WTC11 (cell line): ENCODE measurements at regions not wholly inside any gene's neighbourhood (a gene's known extent, or its start where the extent isn't known, plus 50 kb on each side); places are given as distances from the start of the nearest gene placed in this dataset.

Experiments used
- ATAC-seq: fragments of 200-7000 bp; cut with Tn5 transposase; 2 replicates; pipeline ENCODE4 v1.10.0; 2021; ENCODE audit warnings: mild to moderate bottlenecking, moderate library complexity
- CTCF ChIA-PET: fragments of 300-600 bp; sonication (Branson Sonifier 250); formaldehyde crosslinking; loops from one replicate; lab custom pipeline; 2021; ENCODE audit warnings: antibody characterized with exemption; lab: Charles Lee
- POLR2A ChIA-PET: fragments of 350-600 bp; sonication (Branson Sonifier 250); formaldehyde crosslinking; loops from one replicate; lab custom pipeline; 2021; ENCODE audit warnings: antibody characterized with exemption; lab: Charles Lee
- DNase-seq: peaks from one replicate; pipeline ENCODE4 v3.0.0; 2021; ENCODE audit warnings: low spot score
- H3K27ac Mint-ChIP-seq: 2 replicates; pipeline ENCODE4 v1.8.0; 2021; ENCODE audit warnings: mixed read lengths
- H3K27me3 Mint-ChIP-seq: 2 replicates; pipeline ENCODE4 v1.8.0; 2021; ENCODE audit warnings: low read depth, mild to moderate bottlenecking, moderate library complexity, mixed read lengths
- H3K36me3 Mint-ChIP-seq: 2 replicates; pipeline ENCODE4 v1.8.0; 2021; ENCODE audit warnings: mixed read lengths
- H3K4me1 Mint-ChIP-seq: 2 replicates; pipeline ENCODE4 v1.8.0; 2022; ENCODE audit warnings: mixed read lengths
- H3K4me3 Mint-ChIP-seq: 2 replicates; pipeline ENCODE4 v1.8.0; 2021; ENCODE audit warnings: mild to moderate bottlenecking, moderate library complexity, mixed read lengths
- H3K9me3 Mint-ChIP-seq: 2 replicates; pipeline ENCODE4 v1.8.0; 2021; ENCODE audit warnings: mixed read lengths
- ATF1 ChIP-seq: sonication (generic); formaldehyde crosslinking; IDR thresholded peaks from 2 replicates; pipeline ENCODE4 v1.8.1; 2023; ENCODE audit warnings: mild to moderate bottlenecking, moderate library complexity, missing genetic modification reagents
- CREM ChIP-seq: sonication (generic); formaldehyde crosslinking; IDR thresholded peaks from 2 replicates; pipeline ENCODE4 v1.8.1; 2022; ENCODE audit warnings: mild to moderate bottlenecking, missing genetic modification reagents, moderate library complexity
- ELF4 ChIP-seq: sonication (generic); formaldehyde crosslinking; IDR thresholded peaks from 2 replicates; pipeline ENCODE4 v1.8.1; 2022; ENCODE audit warnings: low read depth, mild to moderate bottlenecking, moderate library complexity, missing genetic modification reagents
- EMX1 ChIP-seq: fragments of 250-450 bp; sonication (Bioruptor Pico); IDR thresholded peaks from 2 replicates; pipeline ENCODE4 v1.8.0; 2021; ENCODE audit warnings: mild to moderate bottlenecking
- ETV6 ChIP-seq: sonication (generic); formaldehyde crosslinking; IDR thresholded peaks from 2 replicates; pipeline ENCODE4 v1.8.1; 2022; ENCODE audit warnings: mild to moderate bottlenecking, missing genetic modification reagents
- IRF1 ChIP-seq: sonication (generic); formaldehyde crosslinking; IDR thresholded peaks from 2 replicates; pipeline ENCODE4 v1.8.0; 2023; ENCODE audit warnings: missing genetic modification reagents
- NFATC4 ChIP-seq: fragments of 250-450 bp; sonication (Bioruptor Pico); IDR thresholded peaks from 2 replicates; pipeline ENCODE4 v1.9.0; 2021; ENCODE audit warnings: mild to moderate bottlenecking
- RELA ChIP-seq: sonication (generic); formaldehyde crosslinking; IDR thresholded peaks from 2 replicates; pipeline ENCODE4 v1.8.1; 2022; ENCODE audit warnings: missing genetic modification reagents, mild to moderate bottlenecking, borderline replicate concordance
- SMAD3 ChIP-seq: sonication (generic); formaldehyde crosslinking; IDR thresholded peaks from 2 replicates; pipeline ENCODE4 v1.8.0; 2022; ENCODE audit warnings: missing genetic modification reagents, mild to moderate bottlenecking, borderline replicate concordance
- SP1 ChIP-seq: sonication (generic); formaldehyde crosslinking; conservative IDR thresholded peaks from 2 replicates; pipeline ENCODE4 v1.8.1; 2022; ENCODE audit warnings: missing genetic modification reagents
- TCF7 ChIP-seq: sonication (generic); formaldehyde crosslinking; IDR thresholded peaks from 2 replicates; pipeline ENCODE4 v1.8.0; 2022; ENCODE audit warnings: mild to moderate bottlenecking, low read depth, missing genetic modification reagents, moderate library complexity
- TEAD1 ChIP-seq: sonication (generic); formaldehyde crosslinking; IDR thresholded peaks from 2 replicates; pipeline ENCODE4 v1.8.0; 2022; ENCODE audit warnings: mild to moderate bottlenecking, missing genetic modification reagents
- USF1 ChIP-seq: sonication (generic); formaldehyde crosslinking; IDR thresholded peaks from 2 replicates; pipeline ENCODE4 v1.8.0; 2022; ENCODE audit warnings: mild to moderate bottlenecking, missing genetic modification reagents
- ZNF232 ChIP-seq: sonication (generic); formaldehyde crosslinking; IDR thresholded peaks from 2 replicates; pipeline ENCODE4 v1.8.0; 2022; ENCODE audit warnings: mild to moderate bottlenecking, missing genetic modification reagents
- ZNF263 ChIP-seq: sonication (generic); formaldehyde crosslinking; IDR thresholded peaks from 2 replicates; pipeline ENCODE4 v1.8.1; 2022; ENCODE audit warnings: low read depth, mild to moderate bottlenecking, moderate library complexity, missing genetic modification reagents
- ZNF423 ChIP-seq: fragments of 250-450 bp; sonication (Bioruptor Pico); IDR thresholded peaks from 2 replicates; pipeline ENCODE4 v2.1.2; 2022; ENCODE audit warnings: mild to moderate bottlenecking, moderate library complexity
- TF ChIP-seq, protein P1 (sequence below): sonication (generic); formaldehyde crosslinking; IDR thresholded peaks from 2 replicates; pipeline ENCODE4 v1.8.0; 2022; ENCODE audit warnings: missing genetic modification reagents
- TF ChIP-seq, protein P2 (sequence below): sonication (generic); formaldehyde crosslinking; IDR thresholded peaks from 2 replicates; pipeline ENCODE4 v1.8.1; 2022; ENCODE audit warnings: low read depth, missing genetic modification reagents, borderline replicate concordance
- TF ChIP-seq, protein P3 (sequence below): fragments of 250-450 bp; sonication (Bioruptor Pico); conservative IDR thresholded peaks from 2 replicates; pipeline ENCODE4 v1.9.0; 2021; ENCODE audit warnings: mild to moderate bottlenecking
- TF ChIP-seq, protein P4 (sequence below): sonication (generic); formaldehyde crosslinking; IDR thresholded peaks from 2 replicates; pipeline ENCODE4 v1.8.0; 2022; ENCODE audit warnings: mild to moderate bottlenecking, missing genetic modification reagents

DNA sequence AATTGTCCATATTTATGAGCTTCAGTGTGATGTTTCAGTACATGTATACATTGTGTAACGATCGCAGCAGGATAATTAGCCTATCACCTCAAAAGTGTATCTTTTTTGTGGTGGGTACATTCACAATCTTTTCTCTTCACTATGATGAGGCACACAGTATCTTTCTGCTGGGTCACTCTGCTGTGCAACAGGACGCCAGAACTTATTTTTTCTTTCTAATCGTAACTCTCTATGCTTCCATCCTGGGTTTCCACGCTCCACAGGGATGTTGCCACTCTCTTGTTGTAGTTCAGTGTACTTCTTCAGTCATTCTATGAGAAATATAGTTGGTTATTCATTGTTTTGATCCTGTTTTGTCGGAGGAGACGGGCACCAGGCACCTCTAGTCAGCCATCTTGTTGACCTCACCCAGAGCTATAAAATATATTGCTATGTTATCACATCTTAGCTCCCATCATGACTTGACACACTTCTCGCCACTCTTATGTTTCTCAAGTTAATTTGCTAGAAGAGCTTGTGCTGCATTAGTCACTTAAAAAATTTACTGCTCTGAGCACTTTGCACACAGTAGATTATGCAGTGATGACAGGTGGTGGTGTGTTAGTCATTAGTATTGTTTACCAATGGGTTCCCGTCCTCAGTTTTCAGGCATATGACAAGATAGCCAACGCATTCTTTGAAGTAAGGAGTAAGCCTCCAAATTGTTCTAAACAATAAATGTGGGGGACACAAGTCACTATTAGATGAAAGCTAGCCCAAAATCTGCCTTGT, 1002.7 kb upstream of the PCDH7 start (continued):
- TF ChIP-seq EMX1 (CRISPR knock-in tag) (no peak), SP1 (CRISPR knock-in tag) (no peak), TCF7 (no peak), IRF1 (CRISPR knock-in tag) (no peak), CREM (CRISPR knock-in tag) (no peak), ATF1 (CRISPR knock-in tag) (no peak), ZNF232 (CRISPR knock-in tag) (no peak), NFATC4 (no peak), ZNF423 (CRISPR knock-in tag) (no peak), SMAD3 (CRISPR knock-in tag) (no peak)
- TF ChIP-seq, protein P1, sequence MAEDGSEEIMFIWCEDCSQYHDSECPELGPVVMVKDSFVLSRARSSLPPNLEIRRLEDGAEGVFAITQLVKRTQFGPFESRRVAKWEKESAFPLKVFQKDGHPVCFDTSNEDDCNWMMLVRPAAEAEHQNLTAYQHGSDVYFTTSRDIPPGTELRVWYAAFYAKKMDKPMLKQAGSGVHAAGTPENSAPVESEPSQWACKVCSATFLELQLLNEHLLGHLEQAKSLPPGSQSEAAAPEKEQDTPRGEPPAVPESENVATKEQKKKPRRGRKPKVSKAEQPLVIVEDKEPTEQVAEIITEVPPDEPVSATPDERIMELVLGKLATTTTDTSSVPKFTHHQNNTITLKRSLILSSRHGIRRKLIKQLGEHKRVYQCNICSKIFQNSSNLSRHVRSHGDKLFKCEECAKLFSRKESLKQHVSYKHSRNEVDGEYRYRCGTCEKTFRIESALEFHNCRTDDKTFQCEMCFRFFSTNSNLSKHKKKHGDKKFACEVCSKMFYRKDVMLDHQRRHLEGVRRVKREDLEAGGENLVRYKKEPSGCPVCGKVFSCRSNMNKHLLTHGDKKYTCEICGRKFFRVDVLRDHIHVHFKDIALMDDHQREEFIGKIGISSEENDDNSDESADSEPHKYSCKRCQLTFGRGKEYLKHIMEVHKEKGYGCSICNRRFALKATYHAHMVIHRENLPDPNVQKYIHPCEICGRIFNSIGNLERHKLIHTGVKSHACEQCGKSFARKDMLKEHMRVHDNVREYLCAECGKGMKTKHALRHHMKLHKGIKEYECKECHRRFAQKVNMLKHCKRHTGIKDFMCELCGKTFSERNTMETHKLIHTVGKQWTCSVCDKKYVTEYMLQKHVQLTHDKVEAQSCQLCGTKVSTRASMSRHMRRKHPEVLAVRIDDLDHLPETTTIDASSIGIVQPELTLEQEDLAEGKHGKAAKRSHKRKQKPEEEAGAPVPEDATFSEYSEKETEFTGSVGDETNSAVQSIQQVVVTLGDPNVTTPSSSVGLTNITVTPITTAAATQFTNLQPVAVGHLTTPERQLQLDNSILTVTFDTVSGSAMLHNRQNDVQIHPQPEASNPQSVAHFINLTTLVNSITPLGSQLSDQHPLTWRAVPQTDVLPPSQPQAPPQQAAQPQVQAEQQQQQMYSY: no peak
- TF ChIP-seq, protein P2, sequence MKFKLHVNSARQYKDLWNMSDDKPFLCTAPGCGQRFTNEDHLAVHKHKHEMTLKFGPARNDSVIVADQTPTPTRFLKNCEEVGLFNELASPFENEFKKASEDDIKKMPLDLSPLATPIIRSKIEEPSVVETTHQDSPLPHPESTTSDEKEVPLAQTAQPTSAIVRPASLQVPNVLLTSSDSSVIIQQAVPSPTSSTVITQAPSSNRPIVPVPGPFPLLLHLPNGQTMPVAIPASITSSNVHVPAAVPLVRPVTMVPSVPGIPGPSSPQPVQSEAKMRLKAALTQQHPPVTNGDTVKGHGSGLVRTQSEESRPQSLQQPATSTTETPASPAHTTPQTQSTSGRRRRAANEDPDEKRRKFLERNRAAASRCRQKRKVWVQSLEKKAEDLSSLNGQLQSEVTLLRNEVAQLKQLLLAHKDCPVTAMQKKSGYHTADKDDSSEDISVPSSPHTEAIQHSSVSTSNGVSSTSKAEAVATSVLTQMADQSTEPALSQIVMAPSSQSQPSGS (CRISPR knock-in tag): no peak

- TF ChIP-seq, protein P3, sequence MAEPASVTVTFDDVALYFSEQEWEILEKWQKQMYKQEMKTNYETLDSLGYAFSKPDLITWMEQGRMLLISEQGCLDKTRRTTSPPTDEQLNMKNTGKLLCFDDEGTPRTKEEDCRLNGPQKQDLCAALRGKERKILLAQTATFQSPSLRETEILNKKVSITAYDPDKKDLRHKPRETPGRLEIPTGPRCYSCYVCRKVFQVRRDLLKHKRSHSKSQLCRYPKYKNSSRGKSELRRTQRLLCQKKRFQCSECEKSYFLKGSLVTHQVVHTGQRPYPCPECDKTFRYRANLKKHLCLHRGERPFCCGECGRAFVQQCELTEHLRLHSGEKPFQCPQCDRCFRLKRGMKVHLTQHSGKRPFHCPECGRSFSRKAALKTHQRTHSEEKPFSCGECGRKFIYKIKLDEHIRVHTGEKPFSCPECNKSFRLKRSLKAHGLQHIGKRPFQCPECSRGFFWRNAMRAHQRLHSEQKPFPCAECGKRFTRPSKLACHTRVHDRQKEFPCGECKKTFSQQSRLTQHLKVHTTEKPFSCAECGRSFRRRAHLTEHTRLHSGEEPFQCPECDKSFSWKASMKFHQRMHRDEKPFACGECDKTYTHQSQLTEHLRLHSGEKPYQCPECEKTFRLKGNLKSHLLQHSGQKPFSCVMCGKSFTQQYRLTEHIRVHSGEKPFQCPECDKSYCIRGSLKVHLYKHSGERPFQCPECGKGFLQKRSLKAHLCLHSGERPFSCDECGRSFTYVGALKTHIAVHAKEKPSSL (CRISPR knock-in tag): no peak
- TF ChIP-seq TEAD1 (CRISPR knock-in tag) (no peak), ELF4 (no peak), ZNF263 (CRISPR knock-in tag) (no peak)
- no peak overlapping the region for H3K27ac Mint-ChIP-seq
- H3K9me3 Mint-ChIP-seq: no peaks in the 10 kb centered on the region
- ChIA-PET POLR2A (no interaction called here), CTCF (no interaction called here)
- no peaks in the 10 kb centered on the region for H3K27me3 Mint-ChIP-seq
- H3K36me3 Mint-ChIP-seq: no peaks in the 10 kb centered on the region
- no peak for DNase-seq
- no peak overlapping the region for H3K4me3 Mint-ChIP-seq
- no peaks in the 10 kb centered on the region for H3K4me1 Mint-ChIP-seq
- no peak for ATAC-seq
Observed at GRCh38 chr4:29718136-29718535, 1002.0 kb upstream of the PCDH7 start.

DNA sequence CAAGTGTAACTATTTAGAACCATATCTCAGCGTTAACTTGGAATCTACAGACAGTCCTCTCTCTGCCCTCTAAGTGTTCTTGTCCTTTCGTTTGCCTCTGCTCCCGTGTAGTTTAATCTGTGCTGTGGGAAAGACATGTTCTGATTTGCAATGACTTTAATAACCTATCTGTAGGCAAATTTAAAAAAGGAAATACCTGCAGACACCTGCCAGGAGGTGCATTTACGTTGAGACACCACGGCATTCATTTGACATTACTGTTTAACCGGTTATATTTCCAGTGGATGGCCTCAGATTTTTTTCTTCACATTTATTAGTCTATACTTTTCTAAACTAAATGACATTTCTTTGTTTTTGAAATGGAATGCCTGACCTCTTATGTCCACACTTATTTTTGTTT, 997.9 kb upstream of the PCDH7 start:
- ATAC-seq: no peak
- DNase-seq: no peak
- POLR2A ChIA-PET: no interaction called here
- no peak overlapping the region for H3K27ac Mint-ChIP-seq
- H3K36me3 Mint-ChIP-seq: no peaks in the 10 kb centered on the region
- no peaks in the 10 kb centered on the region for H3K4me1 Mint-ChIP-seq
- H3K4me3 Mint-ChIP-seq: no peak overlapping the region
- no peaks in the 10 kb centered on the region for H3K27me3 Mint-ChIP-seq
- CTCF ChIA-PET: no interaction called here
- H3K9me3 Mint-ChIP-seq: no peaks in the 10 kb centered on the region
- TF ChIP-seq TCF7 (no peak), USF1 (no peak), ETV6 (CRISPR knock-in tag) (no peak), ELF4 (no peak), RELA (CRISPR knock-in tag) (no peak)
- TF ChIP-seq, protein P4, sequence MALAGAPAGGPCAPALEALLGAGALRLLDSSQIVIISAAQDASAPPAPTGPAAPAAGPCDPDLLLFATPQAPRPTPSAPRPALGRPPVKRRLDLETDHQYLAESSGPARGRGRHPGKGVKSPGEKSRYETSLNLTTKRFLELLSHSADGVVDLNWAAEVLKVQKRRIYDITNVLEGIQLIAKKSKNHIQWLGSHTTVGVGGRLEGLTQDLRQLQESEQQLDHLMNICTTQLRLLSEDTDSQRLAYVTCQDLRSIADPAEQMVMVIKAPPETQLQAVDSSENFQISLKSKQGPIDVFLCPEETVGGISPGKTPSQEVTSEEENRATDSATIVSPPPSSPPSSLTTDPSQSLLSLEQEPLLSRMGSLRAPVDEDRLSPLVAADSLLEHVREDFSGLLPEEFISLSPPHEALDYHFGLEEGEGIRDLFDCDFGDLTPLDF: no peak
- TF ChIP-seq, protein P1: no peak
